Lower leg skin (tissue), 4 donors: ENCODE measurements at regions not wholly inside any gene's neighbourhood (a gene's known extent, or its start where the extent isn't known, plus 50 kb on each side); places are given as distances from the start of the nearest gene placed in this dataset.

Source experiments
- DNase-seq, 2 donors: peaks; one replicate each; pipeline ENCODE4 v3.0.0-alpha.2; 2019; ENCODE audit warnings: low spot score in 2 of 2
- H3K4me3 ChIP-seq: fragments of 200-600 bp; sonication (generic); 2 replicates; pipeline ENCODE4 v1.5.1; 2017; ENCODE audit warnings: mild to moderate bottlenecking, low read depth; ENCODE audit not compliant: poor library complexity, severe bottlenecking
- CTCF ChIP-seq, 3 donors: fragments of 450-650 bp; IDR thresholded peaks; one replicate each; pipeline ENCODE4 v1.5.1; 2016; ENCODE audit warnings: antibody characterized with exemption in 3 of 3, mild to moderate bottlenecking in 3 of 3, moderate library complexity in 2 of 3
- POLR2A ChIP-seq, 2 donors: fragments of 450-650 bp; IDR thresholded peaks; one replicate each; pipeline ENCODE4 v1.6.1; 2016 to 2017; ENCODE audit warnings: antibody characterized with exemption in 2 of 2, mild to moderate bottlenecking in 1 of 2, moderate library complexity in 1 of 2
- WGBS, 2 donors: methylation state at CpG; one replicate each; pipeline ENCODE4 v1.1.5; 2018; 5-methylcytosine and 5-hydroxymethylcytosine counted together
- intact Hi-C: fragments of 100-400 bp; cut with DNase I; formaldehyde crosslinking; loops from one replicate; pipeline ENCODE4 v1.15.0; 2023; ENCODE audit warnings: low total_unique reads

DNA sequence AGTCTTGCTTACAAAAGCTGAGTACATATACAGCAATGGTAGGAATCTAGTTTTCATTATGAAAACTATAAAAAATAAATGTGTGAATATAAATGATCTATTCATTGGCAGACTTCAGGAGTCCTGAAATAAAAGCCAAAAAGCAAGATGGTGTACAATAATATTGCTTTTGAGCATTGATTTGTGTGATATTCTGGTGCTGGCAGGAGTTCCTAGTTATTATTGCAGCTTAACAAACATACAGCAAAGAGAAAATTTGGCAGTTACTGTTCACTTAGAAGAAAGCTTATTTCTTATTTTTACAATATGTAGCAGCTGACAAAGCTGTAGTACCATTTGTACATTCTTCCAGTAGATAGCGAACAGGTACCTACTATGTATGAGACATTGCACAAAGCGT is 1518.9 kb upstream of the TENM4 start:
- WGBS, 2 donors = 93 to 96% methylated on average over 2 of the region's 2 CpGs
- no peak overlapping the region for H3K4me3 ChIP-seq
- TF ChIP-seq CTCF (IDR thresholded peaks at IDR 0.05) (no peak), POLR2A (IDR thresholded peaks at IDR 0.05) (no peak)
- intact Hi-C loops = no loop called here
- DNase-seq = no peak

DNA sequence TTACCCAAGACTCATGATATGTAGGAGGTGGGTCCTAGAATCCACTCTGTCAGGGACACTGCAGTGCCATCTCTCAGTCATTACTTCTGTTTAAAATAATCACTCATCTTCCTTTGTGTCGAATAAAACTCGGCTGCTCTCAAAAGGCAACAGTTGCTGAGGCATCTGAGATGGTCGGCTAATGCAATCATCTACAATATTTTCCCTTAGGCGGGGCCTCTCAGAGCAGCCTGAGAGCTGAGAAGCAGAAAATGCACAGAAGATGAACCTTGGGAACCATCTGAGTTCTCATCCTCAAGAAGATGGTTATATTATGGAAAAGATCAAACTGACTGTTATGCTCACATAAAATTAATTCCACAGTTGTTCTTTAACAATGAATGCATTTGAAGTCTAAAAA is 1518.2 kb upstream of the TENM4 start:
- no peak overlapping the region for H3K4me3 ChIP-seq
- TF ChIP-seq POLR2A (IDR thresholded peaks at IDR 0.05) (no peak), CTCF (IDR thresholded peaks at IDR 0.05) (no peak)
- intact Hi-C loops = no loop called here
- DNase-seq = no peak
- WGBS, 2 donors = 60 to 72% methylated on average over 4 of the region's 4 CpGs

- H3K4me3 ChIP-seq = no peak overlapping the region
- TF ChIP-seq POLR2A (IDR thresholded peaks at IDR 0.05) = no peak
- TF ChIP-seq CTCF (IDR thresholded peaks at IDR 0.05) = no peak
- 5 to 20% methylated on average over 2 of the region's 2 CpGs for WGBS, 2 donors
- intact Hi-C loops = no loop called here
- no peak for DNase-seq
Observed at GRCh38 chr11:80958361-80958760, 1517.5 kb upstream of the TENM4 start.

GRCh38 chr11:80955588-80955987 is 1514.8 kb upstream of the TENM4 start:
- intact Hi-C loops = no loop called here
- TF ChIP-seq CTCF (IDR thresholded peaks at IDR 0.05) (no peak), POLR2A (IDR thresholded peaks at IDR 0.05) (no peak)
- no peak overlapping the region for H3K4me3 ChIP-seq
- no peak for DNase-seq
- 83 to 92% methylated on average over 7 of the region's 7 CpGs for WGBS, 2 donors

DNA sequence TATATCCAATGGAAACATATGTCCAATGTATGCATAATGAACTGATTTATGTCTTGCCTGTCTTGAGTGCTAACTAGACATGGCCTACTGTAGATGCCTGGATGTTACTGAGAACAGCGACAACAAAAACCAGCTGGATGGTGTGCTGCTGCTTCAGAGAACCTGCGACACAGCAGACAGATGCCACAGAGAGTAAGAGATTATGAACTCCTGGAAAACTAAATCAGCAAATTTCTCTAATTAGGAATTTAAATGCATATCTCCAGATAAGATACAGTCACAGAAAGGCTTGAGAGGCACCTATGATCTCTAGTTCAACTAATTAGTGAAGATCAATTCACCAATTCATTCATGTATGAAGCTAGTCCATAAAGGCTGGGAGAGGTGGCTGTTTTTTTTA is 1508.0 kb upstream of the TENM4 start:
- intact Hi-C loops = no loop called here
- 91 to 92% methylated on average over 2 of the region's 2 CpGs for WGBS, 2 donors
- DNase-seq = no peak
- H3K4me3 ChIP-seq = no peak overlapping the region
- TF ChIP-seq POLR2A (IDR thresholded peaks at IDR 0.05) (no peak), CTCF (IDR thresholded peaks at IDR 0.05) (no peak)

DNA sequence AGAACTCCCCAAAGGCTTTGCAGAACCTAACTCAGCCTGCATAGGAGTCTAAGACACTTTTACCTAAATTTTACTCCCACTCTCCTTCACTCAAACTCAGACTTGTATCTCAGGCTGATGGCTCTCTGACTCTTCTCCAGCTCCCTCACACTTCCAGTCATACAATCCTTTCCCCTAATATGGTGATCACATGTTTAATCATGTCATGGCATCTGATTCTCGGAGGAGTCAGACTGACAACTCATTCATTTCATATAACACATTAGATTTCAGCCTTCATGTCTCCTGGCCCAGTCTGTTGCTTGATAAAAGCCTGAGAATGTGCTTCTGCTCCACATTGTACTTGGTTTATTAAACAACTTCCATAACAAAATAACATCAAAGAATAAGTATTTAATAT is 1503.9 kb upstream of the TENM4 start:
- DNase-seq = no peak
- no peak for TF ChIP-seq CTCF (IDR thresholded peaks at IDR 0.05)
- TF ChIP-seq POLR2A (IDR thresholded peaks at IDR 0.05) = no peak
- intact Hi-C loops = no loop called here
- 34 to 43% methylated on average over 1 of the region's 1 CpG for WGBS, 2 donors
- no peak overlapping the region for H3K4me3 ChIP-seq
